ENCODE measurements at regions not wholly inside any gene's neighbourhood (a gene's known extent, or its start where the extent isn't known, plus 50 kb on each side); places are given as distances from the start of the nearest gene placed in this dataset.

GRCh38 chr11:93080146-93080759, 110.8 kb downstream of the MTNR1B start:
- Histone ChIP-seq H3K9me3 (no peaks in the 10 kb centered on the region), H3K36me3 (replicated peaks in 1 of 2; ENCODE audit: control insufficient read depth in 1 of 2, insufficient read depth in 2 of 2, low read length in 1 of 2) (no peaks in the 10 kb centered on the region), H3K4me1 (ENCODE audit: control insufficient read depth in 1 of 2, insufficient read depth in 2 of 2, low read depth in 1 of 2, low read length in 1 of 2) (no peaks in the 10 kb centered on the region), H3K27ac (ENCODE audit: low read depth in 2 of 2, low read length in 1 of 2) (no peak overlapping the region), H2AFZ (ENCODE audit: low read depth) (no peak overlapping the region), H3K79me2 (ENCODE audit: insufficient read depth) (no peaks in the 10 kb centered on the region), H4K20me1 (ENCODE audit: insufficient read depth) (no peaks in the 10 kb centered on the region), H3K4me2 (no peak overlapping the region), H3K9ac (no peak overlapping the region), H3K27me3 (ENCODE audit: insufficient read depth) (no peaks in the 10 kb centered on the region), H3K9me2 (no peaks in the 10 kb centered on the region), H3K4me3 (ENCODE audit: low read depth in 2 of 2, low read length in 1 of 2) (no peak overlapping the region), H3F3A (replicated peaks; ENCODE audit: insufficient read depth) (no peaks in the 10 kb centered on the region)
- TF ChIP-seq, protein P1, sequence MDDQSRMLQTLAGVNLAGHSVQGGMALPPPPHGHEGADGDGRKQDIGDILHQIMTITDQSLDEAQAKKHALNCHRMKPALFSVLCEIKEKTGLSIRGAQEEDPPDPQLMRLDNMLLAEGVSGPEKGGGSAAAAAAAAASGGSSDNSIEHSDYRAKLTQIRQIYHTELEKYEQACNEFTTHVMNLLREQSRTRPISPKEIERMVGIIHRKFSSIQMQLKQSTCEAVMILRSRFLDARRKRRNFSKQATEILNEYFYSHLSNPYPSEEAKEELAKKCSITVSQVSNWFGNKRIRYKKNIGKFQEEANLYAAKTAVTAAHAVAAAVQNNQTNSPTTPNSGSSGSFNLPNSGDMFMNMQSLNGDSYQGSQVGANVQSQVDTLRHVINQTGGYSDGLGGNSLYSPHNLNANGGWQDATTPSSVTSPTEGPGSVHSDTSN (IDR thresholded peaks at IDR 0.05): no peak
- TF ChIP-seq RCOR1 (IDR thresholded peaks at IDR 0.05; ENCODE audit: low read length) (no peak), ELF1 (IDR thresholded peaks at IDR 0.05) (no peak), EP300 (IDR thresholded peaks at IDR 0.05; ENCODE audit: borderline replicate concordance in 1 of 2, low read depth in 1 of 2, low read length in 1 of 2) (no peak), USF2 (IDR thresholded peaks at IDR 0.05; ENCODE audit: borderline replicate concordance, low read depth, low read length) (no peak), YY1 (IDR thresholded peaks at IDR 0.05; ENCODE audit: low read depth) (no peak), JUND (IDR thresholded peaks at IDR 0.05) (no peak), SMC3 (IDR thresholded peaks at IDR 0.05; ENCODE audit: low read depth, low read length) (no peak), POLR2AphosphoS5 (IDR thresholded peaks at IDR 0.05; ENCODE audit: low read depth, low read length) (no peak), TAF1 (IDR thresholded peaks at IDR 0.05; ENCODE audit: borderline replicate concordance, low read depth, low read length) (no peak), ZBTB33 (IDR thresholded peaks at IDR 0.05; ENCODE audit: borderline replicate concordance, low read depth) (no peak), RFX5 (IDR thresholded peaks at IDR 0.05; ENCODE audit: low read length) (no peak), GABPA (IDR thresholded peaks at IDR 0.05; ENCODE audit: low read depth) (no peak), RAD21 (IDR thresholded peaks at IDR 0.05; ENCODE audit: low read length) (no peak), FOXJ3 (CRISPR knock-in tag; IDR thresholded peaks at IDR 0.05) (no peak), RXRA (IDR thresholded peaks at IDR 0.05; ENCODE audit: borderline replicate concordance, low read depth) (no peak), MXI1 (IDR thresholded peaks at IDR 0.05; ENCODE audit: low read depth, low read length) (no peak), FOSL2 (IDR thresholded peaks at IDR 0.05; ENCODE audit: borderline replicate concordance, low read depth) (no peak), TEAD4 (IDR thresholded peaks at IDR 0.05; ENCODE audit: borderline replicate concordance, insufficient read depth) (no peak)
- TF ChIP-seq, protein P2, sequence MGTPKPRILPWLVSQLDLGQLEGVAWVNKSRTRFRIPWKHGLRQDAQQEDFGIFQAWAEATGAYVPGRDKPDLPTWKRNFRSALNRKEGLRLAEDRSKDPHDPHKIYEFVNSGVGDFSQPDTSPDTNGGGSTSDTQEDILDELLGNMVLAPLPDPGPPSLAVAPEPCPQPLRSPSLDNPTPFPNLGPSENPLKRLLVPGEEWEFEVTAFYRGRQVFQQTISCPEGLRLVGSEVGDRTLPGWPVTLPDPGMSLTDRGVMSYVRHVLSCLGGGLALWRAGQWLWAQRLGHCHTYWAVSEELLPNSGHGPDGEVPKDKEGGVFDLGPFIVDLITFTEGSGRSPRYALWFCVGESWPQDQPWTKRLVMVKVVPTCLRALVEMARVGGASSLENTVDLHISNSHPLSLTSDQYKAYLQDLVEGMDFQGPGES (IDR thresholded peaks at IDR 0.05; ENCODE audit: low read depth, low read length): no peak
- ChIA-PET POLR2A (no interaction called here), CTCF (interaction anchor here (0.9 to 2.2 kb wide), 2 partner anchors 9 to 87 kb away, joined by 3 to 10 read pairs; no protein-coding TSS in a partner anchor)
- 66% methylated on average over 6 of the region's 6 CpGs for WGBS (ENCODE audit: low lambda C conversion rate)
- no peak for DNase-seq

Data from SK-N-SH (cell line).